WTC11 (cell line): ENCODE measurements at regions not wholly inside any gene's neighbourhood (a gene's known extent, or its start where the extent isn't known, plus 50 kb on each side); places are given as distances from the start of the nearest gene placed in this dataset.

Source experiments
- ATAC-seq: fragments of 200-7000 bp; cut with Tn5 transposase; 2 replicates; pipeline ENCODE4 v1.10.0; 2021; ENCODE audit warnings: mild to moderate bottlenecking, moderate library complexity
- CTCF ChIA-PET: fragments of 300-600 bp; sonication (Branson Sonifier 250); formaldehyde crosslinking; loops from one replicate; lab custom pipeline; 2021; ENCODE audit warnings: antibody characterized with exemption; lab: Charles Lee
- POLR2A ChIA-PET: fragments of 350-600 bp; sonication (Branson Sonifier 250); formaldehyde crosslinking; loops from one replicate; lab custom pipeline; 2021; ENCODE audit warnings: antibody characterized with exemption; lab: Charles Lee
- DNase-seq: peaks from one replicate; pipeline ENCODE4 v3.0.0; 2021; ENCODE audit warnings: low spot score
- H3K27ac Mint-ChIP-seq: 2 replicates; pipeline ENCODE4 v1.8.0; 2021; ENCODE audit warnings: mixed read lengths
- H3K27me3 Mint-ChIP-seq: 2 replicates; pipeline ENCODE4 v1.8.0; 2021; ENCODE audit warnings: low read depth, mild to moderate bottlenecking, moderate library complexity, mixed read lengths
- H3K36me3 Mint-ChIP-seq: 2 replicates; pipeline ENCODE4 v1.8.0; 2021; ENCODE audit warnings: mixed read lengths
- H3K4me1 Mint-ChIP-seq: 2 replicates; pipeline ENCODE4 v1.8.0; 2022; ENCODE audit warnings: mixed read lengths
- H3K4me3 Mint-ChIP-seq: 2 replicates; pipeline ENCODE4 v1.8.0; 2021; ENCODE audit warnings: mild to moderate bottlenecking, moderate library complexity, mixed read lengths
- H3K9me3 Mint-ChIP-seq: 2 replicates; pipeline ENCODE4 v1.8.0; 2021; ENCODE audit warnings: mixed read lengths
- CREB1 ChIP-seq: sonication (generic); formaldehyde crosslinking; IDR thresholded peaks from 2 replicates; pipeline ENCODE4 v1.8.0; 2023; ENCODE audit warnings: mild to moderate bottlenecking, missing genetic modification reagents
- FOXJ3 ChIP-seq: sonication (generic); formaldehyde crosslinking; IDR thresholded peaks from 2 replicates; pipeline ENCODE4 v1.9.0; 2021; ENCODE audit warnings: missing genetic modification reagents, mild to moderate bottlenecking, borderline replicate concordance
- FOXK1 ChIP-seq: sonication (generic); formaldehyde crosslinking; IDR thresholded peaks from 2 replicates; pipeline ENCODE4 v1.8.0; 2022; ENCODE audit warnings: mild to moderate bottlenecking, moderate library complexity, missing genetic modification reagents
- GABPB1 ChIP-seq: sonication (generic); formaldehyde crosslinking; IDR thresholded peaks from 2 replicates; pipeline ENCODE4 v1.8.1; 2023; ENCODE audit warnings: mild to moderate bottlenecking, missing genetic modification reagents
- IRF2 ChIP-seq: sonication (generic); formaldehyde crosslinking; IDR thresholded peaks from 2 replicates; pipeline ENCODE4 v1.8.0; 2022; ENCODE audit warnings: low read depth, missing genetic modification reagents, borderline replicate concordance
- MYBL2 ChIP-seq: sonication (generic); formaldehyde crosslinking; IDR thresholded peaks from 2 replicates; pipeline ENCODE4 v1.8.1; 2023; ENCODE audit warnings: mild to moderate bottlenecking, moderate library complexity, missing genetic modification reagents
- NR3C1 ChIP-seq: sonication (generic); formaldehyde crosslinking; conservative IDR thresholded peaks from 2 replicates; pipeline ENCODE4 v1.8.1; 2023; ENCODE audit warnings: low read depth, mild to moderate bottlenecking, missing genetic modification reagents
- OVOL2 ChIP-seq: fragments of 250-450 bp; sonication (Bioruptor Pico); IDR thresholded peaks from 2 replicates; pipeline ENCODE4 v1.9.0; 2021; ENCODE audit warnings: mild to moderate bottlenecking, borderline replicate concordance
- SMAD4 ChIP-seq: sonication (generic); formaldehyde crosslinking; IDR thresholded peaks from 2 replicates; pipeline ENCODE4 v1.8.0; 2022; ENCODE audit warnings: mild to moderate bottlenecking, missing genetic modification reagents
- TCF7 ChIP-seq: sonication (generic); formaldehyde crosslinking; IDR thresholded peaks from 2 replicates; pipeline ENCODE4 v1.8.0; 2022; ENCODE audit warnings: mild to moderate bottlenecking, low read depth, missing genetic modification reagents, moderate library complexity
- ZBTB21 ChIP-seq: sonication (generic); formaldehyde crosslinking; IDR thresholded peaks from 2 replicates; pipeline ENCODE4 v1.8.1; 2023; ENCODE audit warnings: mild to moderate bottlenecking, missing genetic modification reagents, borderline replicate concordance
- ZNF138 ChIP-seq: sonication (generic); formaldehyde crosslinking; conservative IDR thresholded peaks from 2 replicates; pipeline ENCODE4 v1.8.1; 2022; ENCODE audit warnings: mild to moderate bottlenecking, moderate library complexity, missing genetic modification reagents
- ZNF263 ChIP-seq: sonication (generic); formaldehyde crosslinking; IDR thresholded peaks from 2 replicates; pipeline ENCODE4 v1.8.1; 2022; ENCODE audit warnings: low read depth, mild to moderate bottlenecking, moderate library complexity, missing genetic modification reagents
- TF ChIP-seq, protein P1 (sequence below): sonication (generic); formaldehyde crosslinking; IDR thresholded peaks from 2 replicates; pipeline ENCODE4 v1.8.1; 2022; ENCODE audit warnings: low read depth, missing genetic modification reagents, borderline replicate concordance
- TF ChIP-seq, protein P2 (sequence below): sonication (generic); formaldehyde crosslinking; IDR thresholded peaks from 2 replicates; pipeline ENCODE4 v1.8.0; 2022; ENCODE audit warnings: mild to moderate bottlenecking, missing genetic modification reagents
- TF ChIP-seq, protein P3 (sequence below): sonication (generic); formaldehyde crosslinking; IDR thresholded peaks from 2 replicates; pipeline ENCODE4 v1.8.1; 2022; ENCODE audit warnings: missing genetic modification reagents, borderline replicate concordance
- TF ChIP-seq, protein P4 (sequence below): sonication (generic); formaldehyde crosslinking; IDR thresholded peaks from 2 replicates; pipeline ENCODE4 v1.8.1; 2023; ENCODE audit warnings: mild to moderate bottlenecking, missing genetic modification reagents
- TF ChIP-seq, protein P5 (sequence below): fragments of 250-450 bp; sonication (Bioruptor Pico); IDR thresholded peaks from 2 replicates; pipeline ENCODE4 v1.9.0; 2021; ENCODE audit warnings: moderate library complexity, mild to moderate bottlenecking, inconsistent platforms, borderline replicate concordance
- TF ChIP-seq, protein P6 (sequence below): fragments of 250-450 bp; sonication (Bioruptor Pico); IDR thresholded peaks from 2 replicates; pipeline ENCODE4 v1.9.0; 2021; ENCODE audit warnings: mild to moderate bottlenecking
- TF ChIP-seq, protein P7 (sequence below): fragments of 200-600 bp; IDR thresholded peaks from 2 replicates; pipeline ENCODE4 v1.8.0; 2022; ENCODE audit warnings: antibody characterized with exemption
- TF ChIP-seq, protein P8 (sequence below): sonication (generic); formaldehyde crosslinking; IDR thresholded peaks from 2 replicates; pipeline ENCODE4 v1.8.0; 2022; ENCODE audit warnings: mild to moderate bottlenecking, missing genetic modification reagents
- TF ChIP-seq, protein P9 (sequence below): fragments of 250-450 bp; sonication (Bioruptor Pico); IDR thresholded peaks from 2 replicates; pipeline ENCODE4 v1.9.0; 2021; ENCODE audit warnings: mild to moderate bottlenecking
- TF ChIP-seq, protein P10 (sequence below): sonication (generic); formaldehyde crosslinking; IDR thresholded peaks from 2 replicates; pipeline ENCODE4 v1.8.1; 2023; ENCODE audit warnings: mild to moderate bottlenecking, missing genetic modification reagents

DNA sequence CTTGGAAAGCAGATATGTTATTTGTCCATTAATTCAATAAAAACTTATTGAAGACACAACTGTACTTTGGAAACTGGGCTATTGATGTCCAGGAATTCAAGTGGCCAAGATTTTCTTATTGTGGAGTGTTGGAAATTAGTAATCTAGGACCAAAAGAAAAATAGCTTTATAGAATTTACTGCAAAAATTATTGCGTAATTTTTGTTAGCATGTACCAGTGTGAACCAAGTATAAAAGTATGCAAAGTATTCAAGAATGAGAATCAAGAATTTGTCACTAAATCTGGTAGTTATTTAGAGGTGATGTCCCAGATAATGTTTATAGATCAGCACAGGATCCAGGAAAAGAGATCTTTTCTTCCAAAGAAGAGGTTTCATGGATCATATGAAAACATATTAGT lies 468.9 kb upstream of the CTSO start:
- ATAC-seq (no peak), DNase-seq (no peak)
- Mint-ChIP-seq H3K4me3 (no peak overlapping the region), H3K9me3 (peaks cover 11% of the 10 kb centered on the region), H3K27ac (no peak overlapping the region), H3K27me3 (no peaks in the 10 kb centered on the region), H3K4me1 (no peaks in the 10 kb centered on the region), H3K36me3 (peaks cover 7% of the 10 kb centered on the region)
- TF ChIP-seq NR3C1 (CRISPR knock-in tag) (no peak), FOXJ3 (no peak), IRF2 (CRISPR knock-in tag) (no peak), SMAD4 (CRISPR knock-in tag) (no peak), OVOL2 (CRISPR knock-in tag) (no peak)
- TF ChIP-seq, protein P1, sequence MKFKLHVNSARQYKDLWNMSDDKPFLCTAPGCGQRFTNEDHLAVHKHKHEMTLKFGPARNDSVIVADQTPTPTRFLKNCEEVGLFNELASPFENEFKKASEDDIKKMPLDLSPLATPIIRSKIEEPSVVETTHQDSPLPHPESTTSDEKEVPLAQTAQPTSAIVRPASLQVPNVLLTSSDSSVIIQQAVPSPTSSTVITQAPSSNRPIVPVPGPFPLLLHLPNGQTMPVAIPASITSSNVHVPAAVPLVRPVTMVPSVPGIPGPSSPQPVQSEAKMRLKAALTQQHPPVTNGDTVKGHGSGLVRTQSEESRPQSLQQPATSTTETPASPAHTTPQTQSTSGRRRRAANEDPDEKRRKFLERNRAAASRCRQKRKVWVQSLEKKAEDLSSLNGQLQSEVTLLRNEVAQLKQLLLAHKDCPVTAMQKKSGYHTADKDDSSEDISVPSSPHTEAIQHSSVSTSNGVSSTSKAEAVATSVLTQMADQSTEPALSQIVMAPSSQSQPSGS (CRISPR knock-in tag): no peak
- TF ChIP-seq, protein P2, sequence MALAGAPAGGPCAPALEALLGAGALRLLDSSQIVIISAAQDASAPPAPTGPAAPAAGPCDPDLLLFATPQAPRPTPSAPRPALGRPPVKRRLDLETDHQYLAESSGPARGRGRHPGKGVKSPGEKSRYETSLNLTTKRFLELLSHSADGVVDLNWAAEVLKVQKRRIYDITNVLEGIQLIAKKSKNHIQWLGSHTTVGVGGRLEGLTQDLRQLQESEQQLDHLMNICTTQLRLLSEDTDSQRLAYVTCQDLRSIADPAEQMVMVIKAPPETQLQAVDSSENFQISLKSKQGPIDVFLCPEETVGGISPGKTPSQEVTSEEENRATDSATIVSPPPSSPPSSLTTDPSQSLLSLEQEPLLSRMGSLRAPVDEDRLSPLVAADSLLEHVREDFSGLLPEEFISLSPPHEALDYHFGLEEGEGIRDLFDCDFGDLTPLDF (CRISPR knock-in tag): no peak
- TF ChIP-seq, protein P3, sequence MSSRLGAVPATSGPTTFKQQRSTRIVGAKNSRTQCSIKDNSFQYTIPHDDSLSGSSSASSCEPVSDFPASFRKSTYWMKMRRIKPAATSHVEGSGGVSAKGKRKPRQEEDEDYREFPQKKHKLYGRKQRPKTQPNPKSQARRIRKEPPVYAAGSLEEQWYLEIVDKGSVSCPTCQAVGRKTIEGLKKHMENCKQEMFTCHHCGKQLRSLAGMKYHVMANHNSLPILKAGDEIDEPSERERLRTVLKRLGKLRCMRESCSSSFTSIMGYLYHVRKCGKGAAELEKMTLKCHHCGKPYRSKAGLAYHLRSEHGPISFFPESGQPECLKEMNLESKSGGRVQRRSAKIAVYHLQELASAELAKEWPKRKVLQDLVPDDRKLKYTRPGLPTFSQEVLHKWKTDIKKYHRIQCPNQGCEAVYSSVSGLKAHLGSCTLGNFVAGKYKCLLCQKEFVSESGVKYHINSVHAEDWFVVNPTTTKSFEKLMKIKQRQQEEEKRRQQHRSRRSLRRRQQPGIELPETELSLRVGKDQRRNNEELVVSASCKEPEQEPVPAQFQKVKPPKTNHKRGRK: no peak
- CTCF ChIA-PET: no interaction called here
- POLR2A ChIA-PET: no interaction called here

DNA sequence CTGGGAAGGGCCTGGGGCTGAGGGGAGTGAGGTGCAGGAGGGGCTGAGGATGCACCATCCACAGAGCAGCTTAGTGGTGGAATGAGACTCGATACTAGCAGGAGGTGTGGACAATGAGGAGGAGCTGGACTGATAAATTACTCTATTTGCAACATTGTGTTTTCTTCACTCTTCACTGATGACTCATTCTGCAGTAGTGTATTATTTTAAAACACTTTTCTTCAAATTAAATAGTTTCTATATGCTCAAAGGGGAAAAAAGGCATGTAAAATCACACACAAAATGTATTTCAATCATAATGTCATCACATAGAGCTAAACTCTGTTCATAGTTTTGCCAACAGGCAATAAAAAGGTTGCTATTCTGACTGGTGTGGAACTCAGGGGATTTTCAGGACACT lies 467.0 kb upstream of the CTSO start:
- Mint-ChIP-seq H3K27me3 (no peaks in the 10 kb centered on the region), H3K4me3 (no peak overlapping the region), H3K36me3 (peaks cover 17% of the 10 kb centered on the region), H3K9me3 (peaks cover 24% of the 10 kb centered on the region), H3K27ac (no peak overlapping the region), H3K4me1 (no peaks in the 10 kb centered on the region)
- POLR2A ChIA-PET: no interaction called here
- ATAC-seq: no peak
- no peak for DNase-seq
- CTCF ChIA-PET: no interaction called here
- TF ChIP-seq, protein P4, sequence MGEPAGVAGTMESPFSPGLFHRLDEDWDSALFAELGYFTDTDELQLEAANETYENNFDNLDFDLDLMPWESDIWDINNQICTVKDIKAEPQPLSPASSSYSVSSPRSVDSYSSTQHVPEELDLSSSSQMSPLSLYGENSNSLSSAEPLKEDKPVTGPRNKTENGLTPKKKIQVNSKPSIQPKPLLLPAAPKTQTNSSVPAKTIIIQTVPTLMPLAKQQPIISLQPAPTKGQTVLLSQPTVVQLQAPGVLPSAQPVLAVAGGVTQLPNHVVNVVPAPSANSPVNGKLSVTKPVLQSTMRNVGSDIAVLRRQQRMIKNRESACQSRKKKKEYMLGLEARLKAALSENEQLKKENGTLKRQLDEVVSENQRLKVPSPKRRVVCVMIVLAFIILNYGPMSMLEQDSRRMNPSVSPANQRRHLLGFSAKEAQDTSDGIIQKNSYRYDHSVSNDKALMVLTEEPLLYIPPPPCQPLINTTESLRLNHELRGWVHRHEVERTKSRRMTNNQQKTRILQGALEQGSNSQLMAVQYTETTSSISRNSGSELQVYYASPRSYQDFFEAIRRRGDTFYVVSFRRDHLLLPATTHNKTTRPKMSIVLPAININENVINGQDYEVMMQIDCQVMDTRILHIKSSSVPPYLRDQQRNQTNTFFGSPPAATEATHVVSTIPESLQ (CRISPR knock-in tag): no peak
- TF ChIP-seq, protein P5, sequence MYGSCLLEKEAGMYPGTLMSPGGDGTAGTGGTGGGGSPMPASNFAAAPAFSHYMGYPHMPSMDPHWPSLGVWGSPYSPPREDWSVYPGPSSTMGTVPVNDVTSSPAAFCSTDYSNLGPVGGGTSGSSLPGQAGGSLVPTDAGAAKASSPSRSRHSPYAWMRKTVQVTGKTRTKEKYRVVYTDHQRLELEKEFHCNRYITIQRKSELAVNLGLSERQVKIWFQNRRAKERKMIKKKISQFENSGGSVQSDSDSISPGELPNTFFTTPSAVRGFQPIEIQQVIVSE (CRISPR knock-in tag): no peak
- no peak for TF ChIP-seq FOXK1 (CRISPR knock-in tag)
- TF ChIP-seq GABPB1 (CRISPR knock-in tag): no peak
- TF ChIP-seq, protein P6, sequence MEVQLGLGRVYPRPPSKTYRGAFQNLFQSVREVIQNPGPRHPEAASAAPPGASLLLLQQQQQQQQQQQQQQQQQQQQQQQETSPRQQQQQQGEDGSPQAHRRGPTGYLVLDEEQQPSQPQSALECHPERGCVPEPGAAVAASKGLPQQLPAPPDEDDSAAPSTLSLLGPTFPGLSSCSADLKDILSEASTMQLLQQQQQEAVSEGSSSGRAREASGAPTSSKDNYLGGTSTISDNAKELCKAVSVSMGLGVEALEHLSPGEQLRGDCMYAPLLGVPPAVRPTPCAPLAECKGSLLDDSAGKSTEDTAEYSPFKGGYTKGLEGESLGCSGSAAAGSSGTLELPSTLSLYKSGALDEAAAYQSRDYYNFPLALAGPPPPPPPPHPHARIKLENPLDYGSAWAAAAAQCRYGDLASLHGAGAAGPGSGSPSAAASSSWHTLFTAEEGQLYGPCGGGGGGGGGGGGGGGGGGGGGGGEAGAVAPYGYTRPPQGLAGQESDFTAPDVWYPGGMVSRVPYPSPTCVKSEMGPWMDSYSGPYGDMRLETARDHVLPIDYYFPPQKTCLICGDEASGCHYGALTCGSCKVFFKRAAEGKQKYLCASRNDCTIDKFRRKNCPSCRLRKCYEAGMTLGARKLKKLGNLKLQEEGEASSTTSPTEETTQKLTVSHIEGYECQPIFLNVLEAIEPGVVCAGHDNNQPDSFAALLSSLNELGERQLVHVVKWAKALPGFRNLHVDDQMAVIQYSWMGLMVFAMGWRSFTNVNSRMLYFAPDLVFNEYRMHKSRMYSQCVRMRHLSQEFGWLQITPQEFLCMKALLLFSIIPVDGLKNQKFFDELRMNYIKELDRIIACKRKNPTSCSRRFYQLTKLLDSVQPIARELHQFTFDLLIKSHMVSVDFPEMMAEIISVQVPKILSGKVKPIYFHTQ: no peak
- TF ChIP-seq, protein P7, sequence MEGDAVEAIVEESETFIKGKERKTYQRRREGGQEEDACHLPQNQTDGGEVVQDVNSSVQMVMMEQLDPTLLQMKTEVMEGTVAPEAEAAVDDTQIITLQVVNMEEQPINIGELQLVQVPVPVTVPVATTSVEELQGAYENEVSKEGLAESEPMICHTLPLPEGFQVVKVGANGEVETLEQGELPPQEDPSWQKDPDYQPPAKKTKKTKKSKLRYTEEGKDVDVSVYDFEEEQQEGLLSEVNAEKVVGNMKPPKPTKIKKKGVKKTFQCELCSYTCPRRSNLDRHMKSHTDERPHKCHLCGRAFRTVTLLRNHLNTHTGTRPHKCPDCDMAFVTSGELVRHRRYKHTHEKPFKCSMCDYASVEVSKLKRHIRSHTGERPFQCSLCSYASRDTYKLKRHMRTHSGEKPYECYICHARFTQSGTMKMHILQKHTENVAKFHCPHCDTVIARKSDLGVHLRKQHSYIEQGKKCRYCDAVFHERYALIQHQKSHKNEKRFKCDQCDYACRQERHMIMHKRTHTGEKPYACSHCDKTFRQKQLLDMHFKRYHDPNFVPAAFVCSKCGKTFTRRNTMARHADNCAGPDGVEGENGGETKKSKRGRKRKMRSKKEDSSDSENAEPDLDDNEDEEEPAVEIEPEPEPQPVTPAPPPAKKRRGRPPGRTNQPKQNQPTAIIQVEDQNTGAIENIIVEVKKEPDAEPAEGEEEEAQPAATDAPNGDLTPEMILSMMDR: no peak
- TF ChIP-seq, protein P8, sequence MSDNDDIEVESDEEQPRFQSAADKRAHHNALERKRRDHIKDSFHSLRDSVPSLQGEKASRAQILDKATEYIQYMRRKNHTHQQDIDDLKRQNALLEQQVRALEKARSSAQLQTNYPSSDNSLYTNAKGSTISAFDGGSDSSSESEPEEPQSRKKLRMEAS: no peak
- no peak for TF ChIP-seq ZBTB21 (CRISPR knock-in tag)
- no peak for TF ChIP-seq TCF7 (CRISPR knock-in tag)
- TF ChIP-seq ZNF263 (CRISPR knock-in tag): no peak
- no peak for TF ChIP-seq CREB1 (CRISPR knock-in tag)
- no peak for TF ChIP-seq MYBL2 (CRISPR knock-in tag)
- no peak for TF ChIP-seq ZNF138 (CRISPR knock-in tag)
- TF ChIP-seq, protein P9, sequence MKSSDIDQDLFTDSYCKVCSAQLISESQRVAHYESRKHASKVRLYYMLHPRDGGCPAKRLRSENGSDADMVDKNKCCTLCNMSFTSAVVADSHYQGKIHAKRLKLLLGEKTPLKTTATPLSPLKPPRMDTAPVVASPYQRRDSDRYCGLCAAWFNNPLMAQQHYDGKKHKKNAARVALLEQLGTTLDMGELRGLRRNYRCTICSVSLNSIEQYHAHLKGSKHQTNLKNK (CRISPR knock-in tag): no peak
- TF ChIP-seq, protein P10, sequence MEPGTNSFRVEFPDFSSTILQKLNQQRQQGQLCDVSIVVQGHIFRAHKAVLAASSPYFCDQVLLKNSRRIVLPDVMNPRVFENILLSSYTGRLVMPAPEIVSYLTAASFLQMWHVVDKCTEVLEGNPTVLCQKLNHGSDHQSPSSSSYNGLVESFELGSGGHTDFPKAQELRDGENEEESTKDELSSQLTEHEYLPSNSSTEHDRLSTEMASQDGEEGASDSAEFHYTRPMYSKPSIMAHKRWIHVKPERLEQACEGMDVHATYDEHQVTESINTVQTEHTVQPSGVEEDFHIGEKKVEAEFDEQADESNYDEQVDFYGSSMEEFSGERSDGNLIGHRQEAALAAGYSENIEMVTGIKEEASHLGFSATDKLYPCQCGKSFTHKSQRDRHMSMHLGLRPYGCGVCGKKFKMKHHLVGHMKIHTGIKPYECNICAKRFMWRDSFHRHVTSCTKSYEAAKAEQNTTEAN (CRISPR knock-in tag): no peak
